A673 (cell line): ENCODE measurements at regions not wholly inside any gene's neighbourhood (a gene's known extent, or its start where the extent isn't known, plus 50 kb on each side); places are given as distances from the start of the nearest gene placed in this dataset.

Experiments
- BruUV-seq: library from RNA; stranded (reverse); fragments of 400-500 nt; replicated peaks from 2 replicates; lab custom pipeline; 2021; lab: Mats Ljungman, UMichigan
- CTCF ChIA-PET: fragments of 300-600 bp; sonication (Branson Sonifier 250); formaldehyde crosslinking; loops from one replicate; lab custom pipeline; 2022; ENCODE audit warnings: antibody characterized with exemption; lab: Charles Lee
- POLR2A ChIA-PET: fragments of 300-600 bp; sonication (Branson Sonifier 250); formaldehyde crosslinking; loops from one replicate; lab custom pipeline; 2022; ENCODE audit warnings: antibody characterized with exemption; ENCODE audit not compliant: low non-redundant PET; lab: Charles Lee
- DNase-seq: peaks from one replicate; pipeline ENCODE4 v3.0.0-alpha.2; 2015; ENCODE audit warnings: low spot score
- H3K27ac ChIP-seq: fragments of 200-600 bp; sonication (generic); 2 replicates; pipeline ENCODE4 v1.5.1; 2016; ENCODE audit warnings: mixed run types, low read depth, mild to moderate bottlenecking, mixed read lengths, antibody characterized with exemption, low read length; ENCODE audit not compliant: poor library complexity, severe bottlenecking
- H3K27me3 ChIP-seq: fragments of 200-600 bp; sonication (generic); replicated peaks from 2 replicates; pipeline ENCODE4 v1.6.1; 2017; ENCODE audit warnings: mixed run types, low read depth, mild to moderate bottlenecking, mixed read lengths, antibody characterized with exemption, low read length; ENCODE audit not compliant: insufficient read depth, poor library complexity
- H3K36me3 ChIP-seq: fragments of 200-600 bp; sonication (generic); 2 replicates; pipeline ENCODE4 v1.6.1; 2016; ENCODE audit warnings: mixed run types, mild to moderate bottlenecking, mixed read lengths, antibody characterized with exemption, low read length; ENCODE audit not compliant: insufficient read depth, poor library complexity, severe bottlenecking
- H3K4me1 ChIP-seq: fragments of 200-600 bp; sonication (generic); 2 replicates; pipeline ENCODE4 v1.6.1; 2017; ENCODE audit warnings: mixed run types, mild to moderate bottlenecking, mixed read lengths, antibody characterized with exemption, low read length; ENCODE audit not compliant: insufficient read depth, poor library complexity, severe bottlenecking
- H3K4me3 ChIP-seq: fragments of 200-600 bp; sonication (generic); 2 replicates; pipeline ENCODE4 v1.5.1; 2016; ENCODE audit warnings: low read depth, mixed run types, mild to moderate bottlenecking, mixed read lengths, low read length; ENCODE audit not compliant: poor library complexity, severe bottlenecking
- H3K9me3 ChIP-seq: fragments of 200-600 bp; sonication (generic); 2 replicates; pipeline ENCODE4 v1.6.1; 2016; ENCODE audit warnings: mixed run types, low read depth, mild to moderate bottlenecking, mixed read lengths, antibody characterized with exemption, low read length; ENCODE audit not compliant: poor library complexity, severe bottlenecking
- CTCF ChIP-seq: fragments of 300-800, 200-600 bp; sonication (generic); conservative IDR thresholded peaks from 2 replicates; pipeline ENCODE4 v1.5.1; 2017; ENCODE audit warnings: low read depth, mild to moderate bottlenecking, antibody characterized with exemption, low read length, moderate library complexity, mixed read lengths
- EZH2 ChIP-seq: fragments of 200-600 bp; sonication (generic); IDR thresholded peaks from 2 replicates; pipeline ENCODE4 v1.6.1; 2017; ENCODE audit warnings: borderline replicate concordance, low read depth, mild to moderate bottlenecking, mixed read lengths, antibody characterized with exemption, low read length; ENCODE audit not compliant: poor library complexity, severe bottlenecking
- intact Hi-C: fragments of 100-400 bp; cut with micrococcal nuclease; formaldehyde crosslinking; loops from one replicate; pipeline ENCODE4 v1.10.0; 2022; ENCODE audit not compliant: unreplicated experiment

GRCh38 chr4:27318740-27319139 is 458.1 kb downstream of the STIM2 start:
- no peak overlapping the region for H3K27ac ChIP-seq

GRCh38 chr4:27326991-27327390 is 466.4 kb downstream of the STIM2 start:
- no peaks in the 10 kb centered on the region for H3K4me1 ChIP-seq
- H3K27me3 ChIP-seq: no peaks in the 10 kb centered on the region
- intact Hi-C loops: no loop called here
- H3K27ac ChIP-seq: no peak overlapping the region
- no TSS peak for BruUV-seq
- ChIA-PET CTCF (no interaction called here), POLR2A (no interaction called here)
- TF ChIP-seq CTCF (no peak), EZH2 (no peak)
- no peak for DNase-seq
- H3K36me3 ChIP-seq: no peaks in the 10 kb centered on the region
- no peaks in the 10 kb centered on the region for H3K9me3 ChIP-seq
- no peak overlapping the region for H3K4me3 ChIP-seq

More at GRCh38 chr4:27318740-27319139, 458.1 kb downstream of the STIM2 start:
- Histone ChIP-seq H3K27me3 (no peaks in the 10 kb centered on the region), H3K36me3 (no peaks in the 10 kb centered on the region), H3K4me1 (no peaks in the 10 kb centered on the region), H3K4me3 (no peak overlapping the region), H3K9me3 (no peaks in the 10 kb centered on the region)
- TF ChIP-seq EZH2: no peak
- TF ChIP-seq CTCF: peak; percentile 75
- CTCF ChIA-PET: interaction anchor here (0.9 to 1.0 kb wide), 2 partner anchors 142 to 270 kb away, joined by 3 to 4 read pairs; no protein-coding TSS in a partner anchor
- BruUV-seq: no TSS peak
- DNase-seq: peak; percentile 80
- POLR2A ChIA-PET: interaction anchor here (0.6 to 0.7 kb wide), 2 partner anchors 23 to 138 kb away, joined by 3 read pairs; no protein-coding TSS in a partner anchor
- intact Hi-C loops: loop anchor here (1.0 to 2.0 kb wide), 3 partner anchors 142 to 270 kb away; no protein-coding TSS in a partner anchor

GRCh38 chr4:27327421-27328181 is 467.0 kb downstream of the STIM2 start:
- DNase-seq: no peak
- TF ChIP-seq EZH2 (no peak), CTCF (no peak)
- no peak overlapping the region for H3K4me3 ChIP-seq
- ChIA-PET POLR2A (no interaction called here), CTCF (no interaction called here)
- H3K36me3 ChIP-seq: no peaks in the 10 kb centered on the region
- H3K27ac ChIP-seq: no peak overlapping the region
- no peaks in the 10 kb centered on the region for H3K4me1 ChIP-seq
- intact Hi-C loops: no loop called here
- BruUV-seq: no TSS peak
- no peaks in the 10 kb centered on the region for H3K27me3 ChIP-seq
- no peaks in the 10 kb centered on the region for H3K9me3 ChIP-seq
